ENCODE measurements at regions not wholly inside any gene's neighbourhood (a gene's known extent, or its start where the extent isn't known, plus 50 kb on each side); places are given as distances from the start of the nearest gene placed in this dataset.

- no peak overlapping the region for H3K27ac ChIP-seq (ENCODE audit: low read length)
- no peaks in the 10 kb centered on the region for H3K9me2 ChIP-seq (replicated peaks; ENCODE audit: low read length)
- intact Hi-C loops (cut with micrococcal nuclease), result no loop called here
- H3K4me1 ChIP-seq (ENCODE audit: insufficient read depth, low read length), result no peaks in the 10 kb centered on the region
- H2AFZ ChIP-seq (ENCODE audit: low read length), result no peak overlapping the region
- DNase-seq (no peak), ATAC-seq (no peak)
- H3K36me3 ChIP-seq (ENCODE audit: low read depth, low read length), result no peaks in the 10 kb centered on the region
- no peaks in the 10 kb centered on the region for H3F3A ChIP-seq (ENCODE audit: low read length, unreplicated experiment)
- no peaks in the 10 kb centered on the region for H4K20me1 ChIP-seq (ENCODE audit: low read length)
- H3K9ac ChIP-seq (ENCODE audit: low read length), result no peak overlapping the region
- H3K9me3 ChIP-seq (ENCODE audit: low read length), result no peaks in the 10 kb centered on the region
- H3K4me2 ChIP-seq (ENCODE audit: low read length), result no peak overlapping the region
- TF ChIP-seq EZH2phosphoT487 (IDR thresholded peaks at IDR 0.05; ENCODE audit: borderline replicate concordance, low read length), result no peak
- no peaks in the 10 kb centered on the region for H3K27me3 ChIP-seq (ENCODE audit: low read length)
- H3K4me3 ChIP-seq (ENCODE audit: low read length), result no peak overlapping the region
- BruUV-seq (replicated peaks), result no TSS peak
- ChIA-PET POLR2A (ENCODE audit: unreplicated experiment) (no interaction called here), CTCF (no interaction called here)
- H3K79me2 ChIP-seq (ENCODE audit: low read length), result no peaks in the 10 kb centered on the region
Observed at GRCh38 chr18:42436222-42436765, 481.3 kb downstream of the PIK3C3 start.

GRCh38 chr18:42437001-42437400 lies 482.0 kb downstream of the PIK3C3 start:
- intact Hi-C loops (cut with micrococcal nuclease), result no loop called here
- Histone ChIP-seq H3K79me2 (ENCODE audit: low read length) (no peaks in the 10 kb centered on the region), H4K20me1 (ENCODE audit: low read length) (no peaks in the 10 kb centered on the region), H2AFZ (ENCODE audit: low read length) (no peak overlapping the region), H3K27me3 (ENCODE audit: low read length) (no peaks in the 10 kb centered on the region), H3K9ac (ENCODE audit: low read length) (no peak overlapping the region), H3F3A (ENCODE audit: low read length, unreplicated experiment) (no peaks in the 10 kb centered on the region), H3K4me3 (ENCODE audit: low read length) (no peak overlapping the region), H3K9me2 (replicated peaks; ENCODE audit: low read length) (no peaks in the 10 kb centered on the region), H3K4me2 (ENCODE audit: low read length) (no peak overlapping the region), H3K9me3 (ENCODE audit: low read length) (no peaks in the 10 kb centered on the region), H3K4me1 (ENCODE audit: insufficient read depth, low read length) (no peaks in the 10 kb centered on the region), H3K36me3 (ENCODE audit: low read depth, low read length) (no peaks in the 10 kb centered on the region), H3K27ac (ENCODE audit: low read length) (no peak overlapping the region)
- DNase-seq, result no peak
- no TSS peak for BruUV-seq (replicated peaks)
- POLR2A ChIA-PET (ENCODE audit: unreplicated experiment), result no interaction called here
- TF ChIP-seq EZH2 (IDR thresholded peaks at IDR 0.05; ENCODE audit: low read length, unreplicated experiment), result no peak
- no peak for TF ChIP-seq CTCF (conservative IDR thresholded peaks at IDR 0.05; ENCODE audit: low read depth, low read length)
- no peak for TF ChIP-seq EZH2phosphoT487 (IDR thresholded peaks at IDR 0.05; ENCODE audit: borderline replicate concordance, low read length)
- CTCF ChIA-PET, result no interaction called here
- no peak for ATAC-seq

GRCh38 chr18:42437646-42438045 lies 482.6 kb downstream of the PIK3C3 start:
- TF ChIP-seq EZH2phosphoT487 (IDR thresholded peaks at IDR 0.05; ENCODE audit: borderline replicate concordance, low read length) (no peak), CTCF (conservative IDR thresholded peaks at IDR 0.05; ENCODE audit: low read depth, low read length) (no peak), EZH2 (IDR thresholded peaks at IDR 0.05; ENCODE audit: low read length, unreplicated experiment) (no peak)
- Histone ChIP-seq H3K36me3 (ENCODE audit: low read depth, low read length) (no peaks in the 10 kb centered on the region), H3K4me1 (ENCODE audit: insufficient read depth, low read length) (no peaks in the 10 kb centered on the region), H3K27me3 (ENCODE audit: low read length) (no peaks in the 10 kb centered on the region), H3K27ac (ENCODE audit: low read length) (no peak overlapping the region), H3F3A (ENCODE audit: low read length, unreplicated experiment) (no peaks in the 10 kb centered on the region), H3K9me2 (replicated peaks; ENCODE audit: low read length) (no peaks in the 10 kb centered on the region), H3K9ac (ENCODE audit: low read length) (no peak overlapping the region), H3K4me2 (ENCODE audit: low read length) (no peak overlapping the region), H2AFZ (ENCODE audit: low read length) (no peak overlapping the region), H4K20me1 (ENCODE audit: low read length) (no peaks in the 10 kb centered on the region), H3K79me2 (ENCODE audit: low read length) (no peaks in the 10 kb centered on the region), H3K4me3 (ENCODE audit: low read length) (no peak overlapping the region), H3K9me3 (ENCODE audit: low read length) (no peaks in the 10 kb centered on the region)
- CTCF ChIA-PET, result no interaction called here
- POLR2A ChIA-PET (ENCODE audit: unreplicated experiment), result no interaction called here
- intact Hi-C loops (cut with micrococcal nuclease), result no loop called here
- no TSS peak for BruUV-seq (replicated peaks)
- no peak for ATAC-seq
- DNase-seq, result no peak
